ENCODE measurements at regions not wholly inside any gene's neighbourhood (a gene's known extent, or its start where the extent isn't known, plus 50 kb on each side); places are given as distances from the start of the nearest gene placed in this dataset.
"Not testable (repeated sequence)": the region's sequence is repeated elsewhere in the genome, so short reads cannot be mapped to it uniquely, and the experiment has no call there.

- no peak for ATAC-seq
- Histone ChIP-seq H3K4me1 (no peaks in the 10 kb centered on the region), H3K27me3 (ENCODE audit: low read depth) (no peaks in the 10 kb centered on the region), H3K9me3 (no peaks in the 10 kb centered on the region), H3K36me3 (no peaks in the 10 kb centered on the region), H3K27ac (no peak overlapping the region), H3K4me3 (no peak overlapping the region)
- intact Hi-C loops (cut with DNase I), result no loop called here
- no peak for DNase-seq
- no peak for TF ChIP-seq CTCF (IDR thresholded peaks at IDR 0.05)
Measured at GRCh38 chr3:75224412-75224811, 439.7 kb upstream of the FRG2C start.

DNA sequence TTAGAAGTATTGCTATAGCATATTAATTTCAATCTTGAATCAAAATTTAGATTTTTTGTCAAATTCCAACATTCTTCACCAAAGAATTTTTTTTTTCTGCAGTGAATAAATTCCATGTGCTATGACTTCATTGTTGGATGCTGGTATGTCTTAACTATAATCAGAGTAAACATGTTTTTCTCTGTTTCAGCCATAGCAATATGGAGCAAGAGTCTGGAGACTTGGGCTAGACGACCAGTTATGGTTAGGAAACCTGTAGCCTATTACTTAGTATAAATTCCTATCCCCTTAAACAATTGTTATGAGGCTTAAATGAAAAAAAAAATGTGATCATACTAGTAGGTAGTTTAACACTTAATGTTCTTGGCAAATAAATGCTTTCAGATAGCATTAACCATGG lies 431.9 kb upstream of the FRG2C start:
- TF ChIP-seq CTCF (IDR thresholded peaks at IDR 0.05), result no peak
- no peak overlapping the region for H3K4me3 ChIP-seq
- ATAC-seq, result no peak
- intact Hi-C loops (cut with DNase I), result no loop called here
- no peaks in the 10 kb centered on the region for H3K4me1 ChIP-seq
- H3K27me3 ChIP-seq (ENCODE audit: low read depth), result no peaks in the 10 kb centered on the region
- no peaks in the 10 kb centered on the region for H3K9me3 ChIP-seq
- no peak overlapping the region for H3K27ac ChIP-seq
- no peaks in the 10 kb centered on the region for H3K36me3 ChIP-seq
- no peak for DNase-seq

GRCh38 chr3:75235631-75236030 lies 428.5 kb upstream of the FRG2C start:
- DNase-seq (no peak), ATAC-seq (no peak)
- no peak overlapping the region for H3K4me3 ChIP-seq
- H3K36me3 ChIP-seq, result no peaks in the 10 kb centered on the region
- H3K4me1 ChIP-seq, result no peaks in the 10 kb centered on the region
- intact Hi-C loops (cut with DNase I), result no loop called here
- H3K9me3 ChIP-seq, result no peaks in the 10 kb centered on the region
- no peak overlapping the region for H3K27ac ChIP-seq
- H3K27me3 ChIP-seq (ENCODE audit: low read depth), result no peaks in the 10 kb centered on the region
- TF ChIP-seq CTCF (IDR thresholded peaks at IDR 0.05), result no peak

GRCh38 chr3:75237053-75237452 lies 427.1 kb upstream of the FRG2C start:
- Histone ChIP-seq H3K27ac (no peak overlapping the region), H3K36me3 (no peaks in the 10 kb centered on the region), H3K27me3 (ENCODE audit: low read depth) (no peaks in the 10 kb centered on the region), H3K4me3 (no peak overlapping the region), H3K4me1 (no peaks in the 10 kb centered on the region), H3K9me3 (no peaks in the 10 kb centered on the region)
- intact Hi-C loops (cut with DNase I), result no loop called here
- TF ChIP-seq CTCF (IDR thresholded peaks at IDR 0.05), result no peak
- no peak for DNase-seq
- no peak for ATAC-seq

- no peak for TF ChIP-seq CTCF (IDR thresholded peaks at IDR 0.05)
- intact Hi-C loops (cut with DNase I), result no loop called here
- Histone ChIP-seq H3K4me3 (no peak overlapping the region), H3K27me3 (ENCODE audit: low read depth) (no peaks in the 10 kb centered on the region), H3K4me1 (no peaks in the 10 kb centered on the region), H3K27ac (no peak overlapping the region), H3K36me3 (no peaks in the 10 kb centered on the region), H3K9me3 (no peaks in the 10 kb centered on the region)
- DNase-seq, result no peak
- no peak for ATAC-seq
Measured at GRCh38 chr3:75237477-75237876, 426.7 kb upstream of the FRG2C start.

GRCh38 chr3:75241226-75241962 lies 422.7 kb upstream of the FRG2C start:
- H3K36me3 ChIP-seq; H3K27me3 ChIP-seq (ENCODE audit: low read depth); H3K27ac ChIP-seq; H3K4me3 ChIP-seq; intact Hi-C loops (cut with DNase I); DNase-seq; H3K4me1 ChIP-seq; H3K9me3 ChIP-seq: not testable (repeated sequence)
- peak in 1 of 2 donors; percentile 26 for ATAC-seq

All from lower lobe of right lung (tissue), 2 donors.